Suprapubic skin (tissue), 4 donors: ENCODE measurements at regions not wholly inside any gene's neighbourhood (a gene's known extent, or its start where the extent isn't known, plus 50 kb on each side); places are given as distances from the start of the nearest gene placed in this dataset.

Experiments used
- DNase-seq, 2 donors: peaks; one replicate each; pipeline ENCODE4 v3.0.0-alpha.2; 2019; ENCODE audit warnings: low spot score in 2 of 2
- H3K27ac ChIP-seq: fragments of 200-600 bp; sonication (generic); one replicate; pipeline ENCODE4 v1.5.1; 2019
- H3K27me3 ChIP-seq: fragments of 200-600 bp; sonication (generic); one replicate; pipeline ENCODE4 v1.5.1; 2019
- H3K36me3 ChIP-seq: fragments of 200-600 bp; sonication (generic); one replicate; pipeline ENCODE4 v1.5.1; 2019
- H3K4me1 ChIP-seq: fragments of 200-600 bp; sonication (generic); one replicate; pipeline ENCODE4 v1.5.1; 2019
- H3K4me3 ChIP-seq: fragments of 200-600 bp; sonication (generic); one replicate; pipeline ENCODE4 v1.5.1; 2019; ENCODE audit warnings: mild to moderate bottlenecking
- H3K9me3 ChIP-seq: fragments of 200-600 bp; sonication (generic); one replicate; pipeline ENCODE4 v1.5.1; 2019
- EP300 ChIP-seq: sonication (generic); formaldehyde crosslinking; IDR thresholded peaks from one replicate; pipeline ENCODE4 v1.6.1; 2017; ENCODE audit warnings: antibody characterized with exemption
- POLR2A ChIP-seq, 2 donors: fragments of 450-650 bp; IDR thresholded peaks; one replicate each; pipeline ENCODE4 v1.6.1; 2017; ENCODE audit warnings: antibody characterized with exemption in 2 of 2, mild to moderate bottlenecking in 2 of 2, moderate library complexity in 2 of 2
- POLR2AphosphoS5 ChIP-seq, 3 donors: sonication (generic); formaldehyde crosslinking; IDR thresholded peaks; one replicate each; pipeline ENCODE4 v1.6.1; 2017; ENCODE audit warnings: antibody characterized with exemption in 3 of 3
- WGBS: methylation state at CpG from one replicate; pipeline ENCODE4 v1.1.5; 2018; 5-methylcytosine and 5-hydroxymethylcytosine counted together
- TF ChIP-seq, protein P1 (sequence below), 2 donors: fragments of 200-600 bp in 1 of 2; fragments of 450-650 bp in 1 of 2; sonication (generic) in 1 of 2; IDR thresholded peaks; one replicate each; pipeline ENCODE4 v1.5.1; 2016 to 2019; ENCODE audit warnings: antibody characterized with exemption in 2 of 2, mild to moderate bottlenecking in 1 of 2, moderate library complexity in 1 of 2

DNA sequence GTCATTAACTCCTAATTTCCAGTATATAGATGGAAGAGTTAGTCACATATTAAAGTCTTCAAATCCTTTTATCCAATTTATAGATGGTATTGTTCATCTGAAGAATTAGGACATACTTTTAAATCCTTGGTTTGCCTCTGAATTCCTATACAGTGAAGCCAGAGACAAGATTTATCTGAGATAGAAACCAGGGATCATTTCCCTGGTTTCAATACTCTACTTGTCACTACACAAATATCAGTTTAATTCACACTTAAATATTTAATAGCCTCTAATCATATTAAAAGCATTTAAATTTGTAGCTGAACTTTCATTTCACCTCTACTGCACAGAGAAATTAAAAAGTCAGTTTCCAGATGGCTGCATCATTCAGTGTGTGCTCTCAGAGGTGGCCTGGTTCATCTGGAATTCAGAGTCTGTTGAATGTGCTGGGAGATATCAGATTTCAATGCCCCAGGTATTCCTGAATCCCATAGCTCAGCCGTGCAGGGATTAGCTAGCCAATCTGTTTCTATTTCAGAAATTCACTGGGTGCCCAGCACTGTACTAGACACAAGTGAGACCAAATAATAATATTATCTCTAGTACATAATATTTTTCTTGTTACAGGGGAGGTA is 344.3 kb downstream of the AASDHPPT start:
- H3K4me1 ChIP-seq = no peaks in the 10 kb centered on the region
- TF ChIP-seq POLR2AphosphoS5 (IDR thresholded peaks at IDR 0.05) (no peak), EP300 (no peak), POLR2A (IDR thresholded peaks at IDR 0.05) (no peak)
- TF ChIP-seq, protein P1, sequence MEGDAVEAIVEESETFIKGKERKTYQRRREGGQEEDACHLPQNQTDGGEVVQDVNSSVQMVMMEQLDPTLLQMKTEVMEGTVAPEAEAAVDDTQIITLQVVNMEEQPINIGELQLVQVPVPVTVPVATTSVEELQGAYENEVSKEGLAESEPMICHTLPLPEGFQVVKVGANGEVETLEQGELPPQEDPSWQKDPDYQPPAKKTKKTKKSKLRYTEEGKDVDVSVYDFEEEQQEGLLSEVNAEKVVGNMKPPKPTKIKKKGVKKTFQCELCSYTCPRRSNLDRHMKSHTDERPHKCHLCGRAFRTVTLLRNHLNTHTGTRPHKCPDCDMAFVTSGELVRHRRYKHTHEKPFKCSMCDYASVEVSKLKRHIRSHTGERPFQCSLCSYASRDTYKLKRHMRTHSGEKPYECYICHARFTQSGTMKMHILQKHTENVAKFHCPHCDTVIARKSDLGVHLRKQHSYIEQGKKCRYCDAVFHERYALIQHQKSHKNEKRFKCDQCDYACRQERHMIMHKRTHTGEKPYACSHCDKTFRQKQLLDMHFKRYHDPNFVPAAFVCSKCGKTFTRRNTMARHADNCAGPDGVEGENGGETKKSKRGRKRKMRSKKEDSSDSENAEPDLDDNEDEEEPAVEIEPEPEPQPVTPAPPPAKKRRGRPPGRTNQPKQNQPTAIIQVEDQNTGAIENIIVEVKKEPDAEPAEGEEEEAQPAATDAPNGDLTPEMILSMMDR (IDR thresholded peaks at IDR 0.05) = no peak
- H3K9me3 ChIP-seq = no peaks in the 10 kb centered on the region
- H3K27ac ChIP-seq = no peak overlapping the region
- no peak for DNase-seq
- no peaks in the 10 kb centered on the region for H3K27me3 ChIP-seq
- no peaks in the 10 kb centered on the region for H3K36me3 ChIP-seq
- H3K4me3 ChIP-seq = no peak overlapping the region
- 38% methylated on average over 1 of the region's 1 CpG for WGBS

DNA sequence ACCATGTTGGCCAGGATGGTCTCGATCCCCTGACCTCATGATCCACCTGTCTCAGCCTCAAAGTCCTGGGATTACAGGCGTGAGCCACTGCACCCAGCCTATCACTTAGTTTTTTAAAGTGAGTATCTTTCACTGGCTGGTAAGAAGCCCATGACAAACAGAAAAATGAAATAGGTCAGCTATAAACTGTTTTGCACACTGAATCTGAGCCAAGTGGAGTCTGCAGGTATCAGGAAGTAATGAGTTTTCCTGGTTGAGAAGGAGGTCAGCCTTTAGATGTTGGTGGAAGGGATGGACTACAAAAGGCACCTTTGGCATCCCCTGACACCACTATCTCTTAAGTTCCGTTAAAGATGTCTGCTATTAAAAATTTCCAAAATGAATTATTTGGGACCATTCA is 345.1 kb downstream of the AASDHPPT start:
- DNase-seq = no peak
- no peak for TF ChIP-seq EP300
- TF ChIP-seq, protein P1 (IDR thresholded peaks at IDR 0.05) = no peak
- TF ChIP-seq POLR2A (IDR thresholded peaks at IDR 0.05) = no peak
- no peak for TF ChIP-seq POLR2AphosphoS5 (IDR thresholded peaks at IDR 0.05)
- H3K9me3 ChIP-seq = no peaks in the 10 kb centered on the region
- no peaks in the 10 kb centered on the region for H3K36me3 ChIP-seq
- 91% methylated on average over 3 of the region's 3 CpGs for WGBS
- H3K4me3 ChIP-seq = no peak overlapping the region
- H3K27me3 ChIP-seq = no peaks in the 10 kb centered on the region
- no peaks in the 10 kb centered on the region for H3K4me1 ChIP-seq
- no peak overlapping the region for H3K27ac ChIP-seq

DNA sequence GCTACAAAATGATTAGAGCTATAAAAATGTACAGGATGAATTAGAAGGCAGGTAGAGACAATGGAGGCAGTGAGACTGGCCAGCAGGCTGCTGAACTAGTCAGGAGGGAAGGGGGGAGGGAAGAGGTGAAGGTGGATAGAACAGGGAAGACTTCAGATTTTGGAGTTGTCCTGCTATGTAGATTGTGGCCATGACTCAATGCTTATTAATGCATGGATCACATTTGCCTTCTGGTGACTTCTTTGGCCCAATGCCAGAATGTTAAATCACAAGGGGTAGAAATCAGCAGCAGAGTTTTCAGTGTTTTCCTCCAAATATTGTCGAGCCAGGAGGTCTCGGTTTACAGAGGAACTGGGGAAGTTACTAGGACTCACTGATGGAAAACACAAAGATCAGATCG is 346.6 kb downstream of the AASDHPPT start:
- Histone ChIP-seq H3K27ac (no peak overlapping the region), H3K4me1 (no peaks in the 10 kb centered on the region), H3K4me3 (no peak overlapping the region), H3K36me3 (no peaks in the 10 kb centered on the region), H3K9me3 (no peaks in the 10 kb centered on the region), H3K27me3 (no peaks in the 10 kb centered on the region)
- TF ChIP-seq EP300 (no peak), POLR2AphosphoS5 (IDR thresholded peaks at IDR 0.05) (no peak), POLR2A (IDR thresholded peaks at IDR 0.05) (no peak)
- TF ChIP-seq, protein P1 (IDR thresholded peaks at IDR 0.05) = no peak
- 62% methylated on average over 3 of the region's 3 CpGs for WGBS
- DNase-seq = no peak

DNA sequence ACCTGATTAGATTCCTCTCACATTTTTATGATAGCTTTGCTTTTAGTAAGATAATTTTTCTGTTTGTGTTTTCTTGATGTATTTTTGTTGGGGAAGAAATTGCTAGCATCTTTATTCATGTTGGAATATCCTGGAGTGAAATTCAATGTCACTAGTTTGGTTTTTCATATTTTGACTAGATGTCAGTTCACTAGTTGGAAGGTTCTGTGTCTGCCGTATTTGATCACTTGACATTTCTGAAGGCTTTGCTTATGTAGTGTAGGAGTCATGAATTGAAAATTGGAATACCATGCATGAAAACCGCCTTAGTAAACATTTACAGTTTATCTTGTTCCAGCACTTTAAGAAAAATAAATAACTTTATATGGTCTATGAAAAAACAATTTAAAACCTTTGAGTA is 348.4 kb downstream of the AASDHPPT start:
- WGBS = 89% methylated on average over 2 of the region's 2 CpGs
- Histone ChIP-seq H3K9me3 (no peaks in the 10 kb centered on the region), H3K4me1 (no peaks in the 10 kb centered on the region), H3K27ac (no peak overlapping the region), H3K27me3 (no peaks in the 10 kb centered on the region), H3K4me3 (no peak overlapping the region), H3K36me3 (no peaks in the 10 kb centered on the region)
- TF ChIP-seq EP300 = no peak
- no peak for TF ChIP-seq POLR2AphosphoS5 (IDR thresholded peaks at IDR 0.05)
- no peak for TF ChIP-seq POLR2A (IDR thresholded peaks at IDR 0.05)
- TF ChIP-seq, protein P1 (IDR thresholded peaks at IDR 0.05) = no peak
- no peak for DNase-seq

DNA sequence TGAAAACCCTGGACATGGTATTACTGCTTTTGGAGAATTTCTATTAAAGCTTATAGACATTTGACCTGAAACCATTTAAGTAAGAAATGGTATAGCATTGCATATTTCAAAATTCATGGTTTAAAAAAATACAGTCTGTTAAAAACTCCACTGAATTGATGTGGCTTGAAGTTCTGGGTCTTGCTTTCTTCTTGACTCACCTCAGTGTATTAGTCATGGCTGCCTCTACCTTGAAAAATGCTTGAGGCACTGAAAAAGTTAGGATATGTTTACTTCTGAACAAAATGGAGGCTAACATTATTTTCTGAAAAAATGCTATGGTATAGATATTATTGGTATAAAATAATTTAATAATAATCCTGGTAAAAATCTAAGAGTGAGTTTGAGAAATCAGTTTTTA is 349.2 kb downstream of the AASDHPPT start:
- no peak for TF ChIP-seq EP300
- TF ChIP-seq POLR2A (IDR thresholded peaks at IDR 0.05) = no peak
- Histone ChIP-seq H3K27me3 (no peaks in the 10 kb centered on the region), H3K4me1 (no peaks in the 10 kb centered on the region), H3K36me3 (no peaks in the 10 kb centered on the region), H3K27ac (no peak overlapping the region), H3K9me3 (no peaks in the 10 kb centered on the region), H3K4me3 (no peak overlapping the region)
- DNase-seq = no peak

DNA sequence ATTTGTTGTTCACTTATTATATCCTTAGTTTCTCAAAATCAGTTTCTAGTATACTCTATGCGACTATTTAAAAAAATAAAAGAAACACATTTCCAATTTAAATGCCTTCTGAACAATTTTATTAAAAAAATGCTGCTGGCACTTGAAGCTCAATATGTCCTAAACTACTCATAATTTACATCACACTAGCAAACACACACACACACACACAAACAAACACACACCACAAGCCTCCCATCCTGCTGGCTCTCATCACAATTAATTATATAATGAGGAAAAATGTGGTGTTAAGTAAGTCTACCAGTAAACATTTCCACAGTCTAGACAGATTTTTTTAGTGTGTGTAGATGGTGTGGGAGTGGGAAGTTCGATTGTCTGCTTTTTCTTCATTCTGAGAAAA is 350.3 kb downstream of the AASDHPPT start:
- H3K36me3 ChIP-seq = no peaks in the 10 kb centered on the region
- H3K4me3 ChIP-seq = no peak overlapping the region
- TF ChIP-seq EP300 (no peak), POLR2AphosphoS5 (IDR thresholded peaks at IDR 0.05) (no peak), POLR2A (IDR thresholded peaks at IDR 0.05) (no peak)
- TF ChIP-seq, protein P1 (IDR thresholded peaks at IDR 0.05) = no peak
- no peaks in the 10 kb centered on the region for H3K9me3 ChIP-seq
- H3K27me3 ChIP-seq = no peaks in the 10 kb centered on the region
- no peak overlapping the region for H3K27ac ChIP-seq
- no peaks in the 10 kb centered on the region for H3K4me1 ChIP-seq
- WGBS = 67% methylated on average over 2 of the region's 2 CpGs
- DNase-seq = no peak
